GM19452 (cell line): ENCODE measurements at regions not wholly inside any gene's neighbourhood (a gene's known extent, or its start where the extent isn't known, plus 50 kb on each side); places are given as distances from the start of the nearest gene placed in this dataset.

Experiments
- ATAC-seq: cut with Tn5 transposase; IDR thresholded peaks from one replicate; pipeline ENCODE4 v1.9.1; 2021; ENCODE audit not compliant: unreplicated experiment

GRCh38 chr18:39749154-39749553, 2183.6 kb upstream of the CELF4 start:
- ATAC-seq, result no peak

GRCh38 chr18:39748727-39749126, 2183.1 kb upstream of the CELF4 start:
- ATAC-seq, result no peak

DNA sequence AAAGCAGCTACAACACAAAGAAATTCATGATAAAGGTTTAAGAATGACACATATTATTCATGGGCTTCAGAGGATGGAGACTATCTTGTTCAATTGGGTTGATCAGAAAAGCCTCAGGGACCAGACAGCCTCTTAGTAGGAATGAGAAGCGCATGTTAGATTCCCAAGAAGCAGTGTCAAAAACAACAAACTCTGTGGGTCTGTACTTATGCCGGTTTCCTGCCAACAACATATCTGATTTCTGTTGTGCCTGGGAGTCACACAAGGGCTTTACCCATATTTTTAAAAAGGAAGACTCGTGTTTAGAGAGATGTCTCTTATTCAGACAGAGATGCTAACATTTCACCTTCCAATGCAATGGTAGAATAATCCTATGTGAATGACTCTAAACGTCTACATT, 2180.6 kb upstream of the CELF4 start:
- ATAC-seq, result no peak

DNA sequence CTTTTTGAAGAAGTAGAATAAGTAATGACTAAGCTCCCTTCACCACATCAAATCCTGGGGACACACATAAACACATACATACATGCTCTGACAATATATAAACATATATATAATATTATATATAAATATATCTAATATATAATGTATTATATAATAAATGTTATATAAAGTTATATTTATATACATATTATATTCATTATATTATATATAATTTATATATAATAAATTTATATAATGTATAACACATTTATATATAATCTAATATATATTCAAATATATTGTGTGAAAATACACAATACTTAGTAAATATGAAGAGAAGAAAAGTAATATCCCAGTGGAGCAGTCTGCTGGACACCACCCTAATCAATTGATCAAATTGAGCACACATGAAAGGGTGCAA, 2177.9 kb upstream of the CELF4 start:
- ATAC-seq, result no peak

DNA sequence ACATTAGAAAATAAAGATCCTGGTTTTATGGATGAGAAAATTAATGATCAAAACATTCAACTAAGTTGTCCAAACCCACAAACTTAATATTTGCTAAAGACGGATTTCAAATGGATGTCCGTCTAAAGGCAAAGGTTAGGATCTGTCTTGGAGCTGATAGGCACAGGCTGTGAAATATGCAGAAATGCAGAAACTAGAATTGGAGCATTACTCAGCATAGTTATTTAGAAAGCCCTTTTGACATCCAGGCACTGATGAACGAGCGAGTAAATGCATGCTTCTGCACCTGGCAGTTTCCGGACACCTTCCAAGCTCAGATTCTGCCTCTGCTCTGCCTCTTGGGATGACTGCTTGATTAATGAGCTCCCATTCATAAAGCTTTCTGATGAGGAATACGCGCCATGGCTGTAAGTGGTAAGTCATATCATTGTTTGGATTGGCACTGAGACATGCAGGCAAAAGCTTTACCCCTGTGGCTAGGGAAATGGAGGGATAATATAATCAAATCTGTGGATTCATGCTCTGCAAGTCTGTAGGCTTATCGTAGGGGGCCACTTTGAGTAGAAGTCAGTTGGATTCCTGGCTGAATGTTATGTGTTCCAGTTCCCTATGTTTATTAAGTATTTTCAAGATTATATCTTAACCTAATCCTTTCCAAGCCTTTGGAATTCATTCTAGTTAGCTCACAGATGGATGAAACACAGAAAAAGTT, 2176.3 kb upstream of the CELF4 start:
- ATAC-seq, result no peak

DNA sequence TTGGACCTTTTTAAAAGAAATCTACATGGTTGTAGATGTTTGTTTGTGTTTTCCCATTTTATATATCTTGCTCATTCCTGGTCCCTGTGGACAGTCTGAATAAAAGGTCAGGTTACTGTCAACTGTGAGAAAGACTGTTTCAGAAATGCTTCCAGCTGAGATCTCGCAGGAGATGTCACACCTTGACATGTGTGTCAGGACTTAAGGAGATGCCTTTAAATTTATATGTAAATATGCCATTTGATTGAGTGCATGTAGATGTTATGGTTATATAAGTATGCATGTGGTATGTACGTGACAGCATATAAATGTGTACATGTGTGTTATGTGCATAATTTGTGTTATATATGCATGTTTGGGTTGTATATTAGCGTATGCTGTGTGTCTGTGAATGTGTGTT, 2172.3 kb upstream of the CELF4 start:
- ATAC-seq, result no peak

DNA sequence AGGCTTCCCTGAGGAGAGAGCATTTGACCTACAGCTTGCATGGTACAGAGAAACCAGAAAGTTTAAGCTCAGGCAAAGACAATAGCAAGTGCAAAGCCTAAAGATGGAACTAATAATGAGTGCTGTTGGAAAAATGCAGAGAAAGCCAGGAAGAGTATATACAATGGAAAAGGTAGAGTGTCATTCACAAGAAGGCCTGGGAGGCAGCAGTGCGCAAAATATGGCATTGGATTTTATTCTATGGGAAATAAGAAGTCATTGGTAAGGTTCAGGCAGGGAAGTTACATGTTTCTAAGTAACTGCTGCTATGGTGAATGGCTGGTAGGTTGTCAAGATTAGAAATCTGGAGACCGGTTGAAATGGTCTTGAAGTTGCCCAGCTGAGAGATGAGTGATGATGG, 2167.3 kb upstream of the CELF4 start:
- ATAC-seq, result no peak

DNA sequence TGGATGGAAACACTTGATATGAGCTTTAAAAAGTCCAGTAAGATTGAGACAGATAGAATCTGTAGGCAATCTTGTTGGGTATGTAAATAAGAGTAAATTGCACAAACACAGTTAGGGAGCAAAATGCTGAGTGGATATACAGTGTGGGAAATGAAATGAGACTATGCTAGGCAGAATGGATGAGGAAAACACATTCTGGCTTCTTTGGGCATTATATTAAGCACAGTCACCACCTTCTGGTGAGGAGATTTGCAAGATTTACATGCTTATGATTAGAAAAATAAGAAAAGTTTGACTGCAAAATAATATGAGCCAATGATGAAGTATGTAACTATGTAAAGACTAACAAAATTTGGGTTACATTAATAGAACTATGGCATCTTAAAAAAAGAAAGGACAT, 2165.0 kb upstream of the CELF4 start:
- ATAC-seq, result no peak

GRCh38 chr18:39724652-39725051, 2159.1 kb upstream of the CELF4 start:
- ATAC-seq, result no peak

DNA sequence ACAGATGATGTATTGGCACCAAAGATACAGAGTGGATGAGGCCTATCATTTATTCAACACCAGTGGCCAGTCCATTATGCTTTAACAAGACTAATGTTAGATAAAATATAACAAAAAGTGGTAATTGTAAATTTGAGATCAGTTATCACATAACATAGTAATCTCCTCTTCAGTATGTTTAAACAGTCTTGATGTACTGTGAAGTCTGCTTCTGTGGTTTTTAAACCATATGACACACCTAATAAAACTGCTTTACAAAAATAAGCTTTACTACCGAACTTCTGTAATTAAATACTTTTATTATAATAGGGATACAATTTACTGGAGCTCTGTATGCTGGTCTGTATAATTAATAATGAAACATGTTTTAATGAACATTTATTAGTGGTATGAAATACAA, 2156.1 kb upstream of the CELF4 start:
- ATAC-seq, result no peak

- no peak for ATAC-seq
Observed at GRCh38 chr18:39713961-39714360, 2148.4 kb upstream of the CELF4 start.

- ATAC-seq, result no peak
Observed at GRCh38 chr18:39711701-39712100, 2146.1 kb upstream of the CELF4 start.

GRCh38 chr18:39705362-39705761, 2139.8 kb upstream of the CELF4 start:
- ATAC-seq, result no peak

- ATAC-seq, result no peak
Observed at GRCh38 chr18:39702888-39703287, 2137.3 kb upstream of the CELF4 start.

- ATAC-seq, result no peak
Observed at GRCh38 chr18:39701839-39702238, 2136.2 kb upstream of the CELF4 start.

- no peak for ATAC-seq
Observed at GRCh38 chr18:39701055-39701783, 2135.6 kb upstream of the CELF4 start.

GRCh38 chr18:39699340-39699964, 2133.9 kb upstream of the CELF4 start:
- ATAC-seq, result no peak

DNA sequence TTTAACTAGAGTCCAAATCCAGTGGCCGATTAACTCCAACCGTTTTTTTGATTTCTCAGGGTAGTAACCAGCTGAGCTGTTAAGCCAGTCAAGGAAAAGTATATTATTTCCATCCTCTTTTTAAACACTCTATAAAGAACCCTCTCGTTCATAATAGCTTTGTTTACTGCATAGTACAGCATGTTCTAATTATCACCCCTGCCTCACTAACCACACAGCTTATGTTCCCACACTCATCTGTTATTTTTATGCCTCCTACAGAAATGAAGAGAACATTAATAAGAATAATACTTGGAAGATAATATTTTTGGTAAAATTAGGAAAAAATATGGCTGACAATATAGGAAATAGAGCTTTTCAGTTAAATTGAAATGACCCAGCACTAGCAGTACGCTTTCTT, 2132.8 kb upstream of the CELF4 start:
- no peak for ATAC-seq

DNA sequence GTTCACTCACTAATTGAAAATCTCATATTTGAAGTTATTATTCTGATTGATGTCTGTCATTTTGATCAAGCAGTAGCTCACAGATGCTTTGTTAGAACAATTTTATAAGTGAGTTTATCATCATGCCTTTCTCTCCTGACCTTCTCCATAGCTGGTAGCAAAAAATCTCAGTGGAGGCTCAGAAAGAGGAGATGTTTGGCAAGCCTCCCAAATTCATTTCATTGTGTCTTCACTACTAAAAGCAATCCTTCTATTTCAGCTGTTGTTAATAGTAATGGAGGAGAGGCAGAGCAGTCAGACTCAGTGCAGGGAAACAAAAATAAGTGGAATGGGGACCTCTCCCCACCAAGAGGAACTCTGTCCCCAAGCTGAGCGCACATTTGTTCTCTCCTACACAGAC, 2127.8 kb upstream of the CELF4 start:
- ATAC-seq, result no peak

GRCh38 chr18:39692367-39693015, 2126.9 kb upstream of the CELF4 start:
- ATAC-seq, result no peak

DNA sequence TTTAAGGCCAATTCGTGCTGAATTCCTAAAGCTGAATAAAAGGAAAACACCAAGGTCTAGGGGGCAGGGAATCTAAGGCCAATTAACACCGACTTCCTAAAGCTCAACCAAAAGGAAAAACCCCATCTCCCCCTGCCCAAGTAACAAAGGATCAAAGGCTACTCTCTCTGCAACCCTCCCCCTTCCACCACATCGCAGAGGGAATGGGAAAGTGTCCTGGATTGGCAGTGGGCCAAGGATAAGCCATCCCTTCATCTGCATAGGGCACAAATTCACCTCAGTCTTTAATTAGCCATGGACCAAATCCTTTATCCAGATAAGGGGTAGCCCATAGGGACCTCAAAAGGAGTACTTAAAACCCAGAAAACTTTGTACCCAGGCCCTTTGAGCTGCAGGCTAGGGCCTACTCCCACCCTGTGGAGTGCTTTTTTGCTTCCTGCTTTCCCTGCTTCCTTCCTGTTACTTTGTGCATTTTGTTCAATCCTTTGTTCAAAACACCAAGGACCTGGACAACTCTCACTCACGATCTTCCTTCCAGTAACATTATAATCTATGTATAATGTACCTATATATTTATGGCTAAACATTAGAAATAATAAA, 2119.8 kb upstream of the CELF4 start:
- no peak for ATAC-seq
